ENCODE measurements at regions not wholly inside any gene's neighbourhood (a gene's known extent, or its start where the extent isn't known, plus 50 kb on each side); places are given as distances from the start of the nearest gene placed in this dataset.

- peaks cover 0 to 7% of the 10 kb centered on the region in 2 donors for H3K4me1 ChIP-seq (ENCODE audit: control insufficient read depth in 2 of 2, insufficient read depth in 2 of 2, low read length in 1 of 2)
- H3K36me3 ChIP-seq (ENCODE audit: control insufficient read depth in 2 of 2, insufficient read depth in 2 of 2, low read length in 1 of 2): no peaks in the 10 kb centered on the region
- no peak overlapping the region for H3K4me3 ChIP-seq (ENCODE audit: low read depth in 1 of 2, low read length in 2 of 2)
- H3K27me3 ChIP-seq (ENCODE audit: control insufficient read depth in 1 of 2, insufficient read depth in 2 of 2, low read length in 2 of 2): no peaks in the 10 kb centered on the region
- no peaks in the 10 kb centered on the region for H3K9me3 ChIP-seq (ENCODE audit: control insufficient read depth in 2 of 2, insufficient read depth in 1 of 2, low read depth in 1 of 2, low read length in 1 of 2)
- WGBS, 2 donors: 52 to 67% methylated on average over 3 of the region's 3 CpGs
- peak overlapping the region in 1 of 2 donors; percentile 62 for H3K27ac ChIP-seq (ENCODE audit: low read depth in 2 of 2, low read length in 1 of 2)
Measured at GRCh38 chr2:24423095-24423494, 62.8 kb upstream of the ITSN2 start.

GRCh38 chr2:24421668-24422067, 61.3 kb upstream of the ITSN2 start:
- Histone ChIP-seq H3K27ac (ENCODE audit: low read depth in 2 of 2, low read length in 1 of 2) (no peak overlapping the region), H3K9me3 (ENCODE audit: control insufficient read depth in 2 of 2, insufficient read depth in 1 of 2, low read depth in 1 of 2, low read length in 1 of 2) (no peaks in the 10 kb centered on the region), H3K4me3 (ENCODE audit: low read depth in 1 of 2, low read length in 2 of 2) (no peak overlapping the region), H3K4me1 (ENCODE audit: control insufficient read depth in 2 of 2, insufficient read depth in 2 of 2, low read length in 1 of 2) (peaks cover 0 to 7% of the 10 kb centered on the region in 2 donors), H3K36me3 (ENCODE audit: control insufficient read depth in 2 of 2, insufficient read depth in 2 of 2, low read length in 1 of 2) (no peaks in the 10 kb centered on the region), H3K27me3 (ENCODE audit: control insufficient read depth in 1 of 2, insufficient read depth in 2 of 2, low read length in 2 of 2) (no peaks in the 10 kb centered on the region)
- WGBS, 2 donors: 25 to 27% methylated on average over 4 of the region's 4 CpGs

GRCh38 chr2:24420373-24420772, 60.0 kb upstream of the ITSN2 start:
- 38 to 58% methylated on average over 1 of the region's 1 CpG for WGBS, 2 donors
- H3K27ac ChIP-seq (ENCODE audit: low read depth in 2 of 2, low read length in 1 of 2): no peak overlapping the region

GRCh38 chr2:24418166-24418841, 58.0 kb upstream of the ITSN2 start:
- Histone ChIP-seq H3K4me1 (ENCODE audit: control insufficient read depth in 2 of 2, insufficient read depth in 2 of 2, low read length in 1 of 2) (peaks cover 0 to 7% of the 10 kb centered on the region in 2 donors), H3K27ac (ENCODE audit: low read depth in 2 of 2, low read length in 1 of 2) (peak overlapping the region in 1 of 2 donors; percentile 61), H3K27me3 (ENCODE audit: control insufficient read depth in 1 of 2, insufficient read depth in 2 of 2, low read length in 2 of 2) (no peaks in the 10 kb centered on the region), H3K9me3 (ENCODE audit: control insufficient read depth in 2 of 2, insufficient read depth in 1 of 2, low read depth in 1 of 2, low read length in 1 of 2) (no peaks in the 10 kb centered on the region), H3K36me3 (ENCODE audit: control insufficient read depth in 2 of 2, insufficient read depth in 2 of 2, low read length in 1 of 2) (no peaks in the 10 kb centered on the region), H3K4me3 (ENCODE audit: low read depth in 1 of 2, low read length in 2 of 2) (no peak overlapping the region)
- WGBS, 2 donors: 77 to 82% methylated on average over 2 of the region's 2 CpGs

More at GRCh38 chr2:24420373-24420772, 60.0 kb upstream of the ITSN2 start:
- Histone ChIP-seq H3K27me3 (ENCODE audit: control insufficient read depth in 1 of 2, insufficient read depth in 2 of 2, low read length in 2 of 2) (no peaks in the 10 kb centered on the region), H3K36me3 (ENCODE audit: control insufficient read depth in 2 of 2, insufficient read depth in 2 of 2, low read length in 1 of 2) (no peaks in the 10 kb centered on the region), H3K9me3 (ENCODE audit: control insufficient read depth in 2 of 2, insufficient read depth in 1 of 2, low read depth in 1 of 2, low read length in 1 of 2) (no peaks in the 10 kb centered on the region), H3K4me1 (ENCODE audit: control insufficient read depth in 2 of 2, insufficient read depth in 2 of 2, low read length in 1 of 2) (peaks cover 0 to 7% of the 10 kb centered on the region in 2 donors), H3K4me3 (ENCODE audit: low read depth in 1 of 2, low read length in 2 of 2) (no peak overlapping the region)

DNA sequence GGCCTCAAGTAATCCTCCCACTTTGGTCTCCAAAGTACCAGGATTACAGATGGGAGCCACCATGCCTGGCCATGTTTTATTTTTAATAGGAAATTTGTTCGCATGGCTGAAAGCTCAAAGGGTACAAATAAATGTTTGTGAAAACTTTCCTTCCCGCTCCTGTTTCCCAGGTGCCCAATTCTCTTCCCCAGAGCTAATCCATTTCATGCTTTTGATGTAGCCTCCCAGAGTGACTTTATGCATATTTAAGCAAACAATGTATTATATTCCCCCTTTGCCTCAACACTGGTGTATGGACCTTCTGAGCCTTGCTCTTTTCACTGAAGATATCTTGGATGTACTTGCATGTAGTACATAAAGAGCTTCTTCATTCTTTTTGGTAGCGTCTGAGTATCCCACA, 52.5 kb upstream of the ITSN2 start:
- Histone ChIP-seq H3K27ac (ENCODE audit: low read depth in 2 of 2, low read length in 1 of 2) (no peak overlapping the region), H3K36me3 (ENCODE audit: control insufficient read depth in 2 of 2, insufficient read depth in 2 of 2, low read length in 1 of 2) (no peaks in the 10 kb centered on the region), H3K4me1 (ENCODE audit: control insufficient read depth in 2 of 2, insufficient read depth in 2 of 2, low read length in 1 of 2) (no peaks in the 10 kb centered on the region), H3K4me3 (ENCODE audit: low read depth in 1 of 2, low read length in 2 of 2) (no peak overlapping the region), H3K27me3 (ENCODE audit: control insufficient read depth in 1 of 2, insufficient read depth in 2 of 2, low read length in 2 of 2) (no peaks in the 10 kb centered on the region), H3K9me3 (ENCODE audit: control insufficient read depth in 2 of 2, insufficient read depth in 1 of 2, low read depth in 1 of 2, low read length in 1 of 2) (no peaks in the 10 kb centered on the region)
- WGBS, 2 donors: 94 to 95% methylated on average over 3 of the region's 3 CpGs

- WGBS, 2 donors: 88 to 93% methylated on average over 4 of the region's 4 CpGs
- no peaks in the 10 kb centered on the region for H3K9me3 ChIP-seq (ENCODE audit: control insufficient read depth in 2 of 2, insufficient read depth in 1 of 2, low read depth in 1 of 2, low read length in 1 of 2)
- H3K27me3 ChIP-seq (ENCODE audit: control insufficient read depth in 1 of 2, insufficient read depth in 2 of 2, low read length in 2 of 2): no peaks in the 10 kb centered on the region
Measured at GRCh38 chr2:24411488-24412151, 51.3 kb upstream of the ITSN2 start.

DNA sequence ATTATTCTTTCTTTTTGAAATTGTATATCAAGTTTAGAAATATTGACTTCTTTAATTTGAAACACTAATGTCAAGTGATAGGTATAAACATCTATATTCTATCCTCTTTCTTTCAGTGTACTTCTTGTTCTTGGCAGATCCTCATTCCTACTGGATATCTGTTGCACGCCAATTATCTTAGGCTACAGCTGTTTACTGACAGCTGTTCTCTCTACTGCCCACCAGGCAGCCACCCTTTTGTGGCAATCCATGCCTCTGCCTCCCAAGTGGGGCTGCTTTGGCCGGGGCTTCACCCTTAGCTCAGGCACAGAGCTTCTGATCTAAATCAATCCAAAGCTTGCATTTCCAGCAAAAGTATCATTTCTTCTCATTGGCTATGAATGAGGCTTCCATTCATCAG, 50.6 kb upstream of the ITSN2 start:
- WGBS, 2 donors: 92 to 95% methylated on average over 2 of the region's 2 CpGs
- Histone ChIP-seq H3K36me3 (ENCODE audit: control insufficient read depth in 2 of 2, insufficient read depth in 2 of 2, low read length in 1 of 2) (no peaks in the 10 kb centered on the region), H3K4me3 (ENCODE audit: low read depth in 1 of 2, low read length in 2 of 2) (no peak overlapping the region), H3K9me3 (ENCODE audit: control insufficient read depth in 2 of 2, insufficient read depth in 1 of 2, low read depth in 1 of 2, low read length in 1 of 2) (no peaks in the 10 kb centered on the region), H3K27ac (ENCODE audit: low read depth in 2 of 2, low read length in 1 of 2) (no peak overlapping the region), H3K27me3 (ENCODE audit: control insufficient read depth in 1 of 2, insufficient read depth in 2 of 2, low read length in 2 of 2) (no peaks in the 10 kb centered on the region), H3K4me1 (ENCODE audit: control insufficient read depth in 2 of 2, insufficient read depth in 2 of 2, low read length in 1 of 2) (no peaks in the 10 kb centered on the region)

More at GRCh38 chr2:24411488-24412151, 51.3 kb upstream of the ITSN2 start:
- Histone ChIP-seq H3K4me3 (ENCODE audit: low read depth in 1 of 2, low read length in 2 of 2) (no peak overlapping the region), H3K4me1 (ENCODE audit: control insufficient read depth in 2 of 2, insufficient read depth in 2 of 2, low read length in 1 of 2) (no peaks in the 10 kb centered on the region), H3K36me3 (ENCODE audit: control insufficient read depth in 2 of 2, insufficient read depth in 2 of 2, low read length in 1 of 2) (no peaks in the 10 kb centered on the region), H3K27ac (ENCODE audit: low read depth in 2 of 2, low read length in 1 of 2) (no peak overlapping the region)

- no peaks in the 10 kb centered on the region for H3K9me3 ChIP-seq (ENCODE audit: control insufficient read depth in 2 of 2, insufficient read depth in 1 of 2, low read depth in 1 of 2, low read length in 1 of 2)
- no peaks in the 10 kb centered on the region for H3K4me1 ChIP-seq (ENCODE audit: control insufficient read depth in 2 of 2, insufficient read depth in 2 of 2, low read length in 1 of 2)
- H3K27me3 ChIP-seq (ENCODE audit: control insufficient read depth in 1 of 2, insufficient read depth in 2 of 2, low read length in 2 of 2): no peaks in the 10 kb centered on the region
- no peak overlapping the region for H3K4me3 ChIP-seq (ENCODE audit: low read depth in 1 of 2, low read length in 2 of 2)
- H3K36me3 ChIP-seq (ENCODE audit: control insufficient read depth in 2 of 2, insufficient read depth in 2 of 2, low read length in 1 of 2): no peaks in the 10 kb centered on the region
- 51 to 52% methylated on average over 13 of the region's 13 CpGs for WGBS, 2 donors
- H3K27ac ChIP-seq (ENCODE audit: low read depth in 2 of 2, low read length in 1 of 2): no peak overlapping the region
Measured at GRCh38 chr2:24409700-24410556, 49.6 kb upstream of the ITSN2 start.

Measured in esophagus (tissue), 2 donors.